ENCODE measurements at regions not wholly inside any gene's neighbourhood (a gene's known extent, or its start where the extent isn't known, plus 50 kb on each side); places are given as distances from the start of the nearest gene placed in this dataset.

DNA sequence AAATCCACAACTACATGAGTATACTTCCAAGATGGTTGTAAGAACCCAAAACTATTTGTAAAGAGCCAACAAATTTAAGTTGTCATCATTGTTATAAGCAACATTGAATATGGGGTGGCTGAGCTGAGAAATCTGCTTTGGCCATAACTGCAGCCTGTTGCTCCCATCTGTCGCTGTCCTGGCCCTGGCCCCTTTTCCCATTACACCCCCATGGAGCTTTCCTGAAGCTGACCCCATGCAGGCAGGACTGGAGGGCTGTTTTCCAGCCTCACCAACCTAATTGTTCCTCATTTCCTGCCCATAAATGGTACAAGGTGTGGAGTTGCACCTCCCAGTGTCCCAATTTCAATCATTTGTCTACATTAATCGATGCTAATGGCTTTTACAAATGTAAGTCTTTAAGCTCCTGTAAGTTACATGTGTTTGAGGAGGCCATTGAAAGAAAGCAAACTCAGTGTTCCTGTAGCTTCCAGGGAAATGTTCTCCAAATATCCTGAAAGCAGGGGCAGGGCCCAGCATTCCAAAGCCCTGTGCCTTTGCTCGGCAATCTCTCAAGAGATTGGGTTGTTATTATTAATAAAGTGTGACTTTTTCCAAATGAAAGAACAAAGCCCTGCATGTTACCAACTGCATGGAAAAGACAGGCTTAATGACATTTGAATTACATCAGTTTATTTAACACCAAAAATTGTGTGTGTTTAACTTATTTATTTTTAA, 545.9 kb downstream of the PLPP3 start:
- no peak for DNase-seq (ENCODE audit: extremely low read depth, low read depth)

DNA sequence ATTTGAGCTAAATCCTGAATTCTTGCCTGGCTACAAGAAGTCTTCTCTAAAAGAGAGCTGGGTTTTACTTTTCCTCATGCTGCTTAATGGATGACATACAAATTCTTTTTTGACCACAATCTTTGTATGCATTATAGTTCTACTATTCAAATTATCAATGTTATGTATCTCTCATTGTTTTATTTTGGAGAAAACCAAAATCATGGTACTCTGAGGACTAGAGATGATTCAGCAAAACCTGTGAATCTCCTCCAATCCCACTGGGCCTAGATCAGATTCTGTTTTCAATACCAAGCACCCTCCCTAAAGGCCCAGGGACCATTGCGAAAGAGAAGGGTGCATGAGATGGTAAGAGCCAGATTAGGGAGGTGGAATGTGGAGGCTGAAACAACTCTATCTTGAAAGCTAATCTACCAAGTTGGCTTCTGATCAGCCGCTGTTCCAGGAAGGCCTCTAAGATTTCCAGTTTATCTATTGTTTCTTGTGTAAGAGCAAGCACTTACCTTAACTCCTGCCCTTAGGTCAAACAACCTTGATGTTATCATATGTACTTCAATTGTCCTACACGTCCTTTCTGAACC, 547.2 kb downstream of the PLPP3 start:
- H3K4me3 ChIP-seq (replicated peaks; ENCODE audit: low read depth, low read length) = no peak overlapping the region
- TF ChIP-seq, protein P1, sequence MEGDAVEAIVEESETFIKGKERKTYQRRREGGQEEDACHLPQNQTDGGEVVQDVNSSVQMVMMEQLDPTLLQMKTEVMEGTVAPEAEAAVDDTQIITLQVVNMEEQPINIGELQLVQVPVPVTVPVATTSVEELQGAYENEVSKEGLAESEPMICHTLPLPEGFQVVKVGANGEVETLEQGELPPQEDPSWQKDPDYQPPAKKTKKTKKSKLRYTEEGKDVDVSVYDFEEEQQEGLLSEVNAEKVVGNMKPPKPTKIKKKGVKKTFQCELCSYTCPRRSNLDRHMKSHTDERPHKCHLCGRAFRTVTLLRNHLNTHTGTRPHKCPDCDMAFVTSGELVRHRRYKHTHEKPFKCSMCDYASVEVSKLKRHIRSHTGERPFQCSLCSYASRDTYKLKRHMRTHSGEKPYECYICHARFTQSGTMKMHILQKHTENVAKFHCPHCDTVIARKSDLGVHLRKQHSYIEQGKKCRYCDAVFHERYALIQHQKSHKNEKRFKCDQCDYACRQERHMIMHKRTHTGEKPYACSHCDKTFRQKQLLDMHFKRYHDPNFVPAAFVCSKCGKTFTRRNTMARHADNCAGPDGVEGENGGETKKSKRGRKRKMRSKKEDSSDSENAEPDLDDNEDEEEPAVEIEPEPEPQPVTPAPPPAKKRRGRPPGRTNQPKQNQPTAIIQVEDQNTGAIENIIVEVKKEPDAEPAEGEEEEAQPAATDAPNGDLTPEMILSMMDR (IDR thresholded peaks at IDR 0.05; ENCODE audit: low read depth, low read length, missing control alignments) = no peak
- DNase-seq (ENCODE audit: extremely low read depth, low read depth) = no peak

More for the DNA sequence above, 545.9 kb downstream of the PLPP3 start:
- H3K4me3 ChIP-seq (replicated peaks; ENCODE audit: low read depth, low read length) = no peak overlapping the region
- TF ChIP-seq, protein P1 (IDR thresholded peaks at IDR 0.05; ENCODE audit: low read depth, low read length, missing control alignments) = no peak

DNA sequence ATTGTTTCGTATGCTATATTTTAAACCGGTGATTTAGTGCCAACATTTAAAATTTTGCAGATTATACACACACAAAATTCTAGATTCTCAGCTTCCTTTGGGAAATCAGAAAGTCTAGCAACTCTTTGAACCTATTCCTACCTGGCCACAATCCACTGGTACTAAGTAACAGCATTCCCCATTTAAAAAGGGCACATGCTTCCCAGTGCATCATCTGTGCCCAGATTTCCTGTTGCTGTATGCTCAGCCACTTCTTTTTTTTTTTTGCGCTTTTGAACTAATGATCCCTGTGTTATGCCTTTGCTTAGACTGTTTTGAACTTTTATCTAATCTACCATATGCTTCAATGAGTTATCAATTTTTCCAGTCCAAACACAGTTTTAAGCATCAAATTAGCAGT, 548.4 kb downstream of the PLPP3 start:
- TF ChIP-seq, protein P1 (IDR thresholded peaks at IDR 0.05; ENCODE audit: low read depth, low read length, missing control alignments) = no peak

GRCh38 chr1:56029319-56030003, 549.9 kb downstream of the PLPP3 start:
- no peak overlapping the region for H3K4me3 ChIP-seq (replicated peaks; ENCODE audit: low read depth, low read length)
- TF ChIP-seq, protein P1 (IDR thresholded peaks at IDR 0.05; ENCODE audit: low read depth, low read length, missing control alignments) = peak; percentile 2
- no peak for DNase-seq (ENCODE audit: extremely low read depth, low read depth)

More for the DNA sequence above, 548.4 kb downstream of the PLPP3 start:
- no peak overlapping the region for H3K4me3 ChIP-seq (replicated peaks; ENCODE audit: low read depth, low read length)
- no peak for DNase-seq (ENCODE audit: extremely low read depth, low read depth)

DNA sequence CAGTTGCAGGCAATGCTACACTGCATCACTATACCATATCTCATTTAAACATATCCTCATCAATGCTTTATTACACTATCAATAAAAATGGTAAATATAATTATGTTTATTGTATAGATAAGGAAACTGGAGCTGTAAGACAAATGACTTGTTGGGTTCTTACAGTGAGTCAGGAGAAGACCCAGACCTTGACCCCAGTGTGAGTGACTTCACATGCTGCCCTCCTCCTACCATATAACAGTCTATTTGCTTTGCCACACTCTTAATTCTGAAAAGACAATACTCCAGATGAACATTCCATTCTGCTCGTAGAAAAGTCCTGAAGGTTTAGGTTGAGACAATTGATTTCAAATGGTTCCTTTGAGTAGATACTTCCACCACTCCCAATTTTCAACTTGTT, 550.5 kb downstream of the PLPP3 start:
- H3K4me3 ChIP-seq (replicated peaks; ENCODE audit: low read depth, low read length) = no peak overlapping the region
- TF ChIP-seq, protein P1 (IDR thresholded peaks at IDR 0.05; ENCODE audit: low read depth, low read length, missing control alignments) = no peak
- DNase-seq (ENCODE audit: extremely low read depth, low read depth) = no peak

DNA sequence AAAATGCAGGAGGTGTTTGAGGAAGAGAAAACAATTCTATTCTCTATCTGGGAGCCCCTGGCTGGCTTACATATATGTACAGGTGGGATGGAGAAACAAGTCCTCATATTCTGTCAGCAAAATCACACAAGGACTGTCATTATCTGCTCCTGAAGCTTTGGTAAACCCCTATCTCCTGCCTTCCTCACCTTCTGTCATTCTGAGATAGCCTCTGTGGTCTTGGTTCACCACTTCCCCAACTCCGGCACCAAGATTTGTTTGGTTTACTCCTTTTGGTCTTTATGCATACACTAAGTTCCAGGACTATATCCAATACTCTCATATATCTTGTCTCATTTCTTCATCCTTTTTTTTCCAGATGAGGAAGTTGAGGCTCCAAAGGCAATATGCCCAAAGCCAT, 551.1 kb downstream of the PLPP3 start:
- TF ChIP-seq, protein P1 (IDR thresholded peaks at IDR 0.05; ENCODE audit: low read depth, low read length, missing control alignments) = no peak
- DNase-seq (ENCODE audit: extremely low read depth, low read depth) = no peak
- H3K4me3 ChIP-seq (replicated peaks; ENCODE audit: low read depth, low read length) = no peak overlapping the region

Data from HFF-Myc (cell line).